Keratinocyte (primary cell): ENCODE measurements at regions not wholly inside any gene's neighbourhood (a gene's known extent, or its start where the extent isn't known, plus 50 kb on each side); places are given as distances from the start of the nearest gene placed in this dataset.

Experiments used
- EZH2 ChIP-seq: IDR thresholded peaks from one replicate; pipeline ENCODE4 v1.6.1; 2012; ENCODE audit warnings: inconsistent platforms, mild to moderate bottlenecking, low read length, moderate library complexity
- TF ChIP-seq, protein P1 (sequence below), 3 experiments: IDR thresholded peaks in 1 of 3; conservative IDR thresholded peaks in 1 of 3; optimal IDR thresholded peaks in 1 of 3; 2 replicates in 2 of 3; 3 replicates in 1 of 3; pipeline versions ENCODE3 to v1.5.1; 2011; ENCODE audit warnings: low read length in 3 of 3, mild to moderate bottlenecking in 3 of 3, moderate library complexity in 2 of 3, control low read depth in 1 of 3, inconsistent platforms in 1 of 3; ENCODE audit not compliant: insufficient read depth in 2 of 3; ENCODE audit errors: extremely low read depth in 1 of 3

GRCh38 chr6:102701019-102701418, 1307.5 kb downstream of the GRIK2 start:
- TF ChIP-seq, protein P1, sequence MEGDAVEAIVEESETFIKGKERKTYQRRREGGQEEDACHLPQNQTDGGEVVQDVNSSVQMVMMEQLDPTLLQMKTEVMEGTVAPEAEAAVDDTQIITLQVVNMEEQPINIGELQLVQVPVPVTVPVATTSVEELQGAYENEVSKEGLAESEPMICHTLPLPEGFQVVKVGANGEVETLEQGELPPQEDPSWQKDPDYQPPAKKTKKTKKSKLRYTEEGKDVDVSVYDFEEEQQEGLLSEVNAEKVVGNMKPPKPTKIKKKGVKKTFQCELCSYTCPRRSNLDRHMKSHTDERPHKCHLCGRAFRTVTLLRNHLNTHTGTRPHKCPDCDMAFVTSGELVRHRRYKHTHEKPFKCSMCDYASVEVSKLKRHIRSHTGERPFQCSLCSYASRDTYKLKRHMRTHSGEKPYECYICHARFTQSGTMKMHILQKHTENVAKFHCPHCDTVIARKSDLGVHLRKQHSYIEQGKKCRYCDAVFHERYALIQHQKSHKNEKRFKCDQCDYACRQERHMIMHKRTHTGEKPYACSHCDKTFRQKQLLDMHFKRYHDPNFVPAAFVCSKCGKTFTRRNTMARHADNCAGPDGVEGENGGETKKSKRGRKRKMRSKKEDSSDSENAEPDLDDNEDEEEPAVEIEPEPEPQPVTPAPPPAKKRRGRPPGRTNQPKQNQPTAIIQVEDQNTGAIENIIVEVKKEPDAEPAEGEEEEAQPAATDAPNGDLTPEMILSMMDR (optimal IDR thresholded peaks at IDR 0.05 in 1 of 3, IDR thresholded peaks at IDR 0.05 in 1 of 3, conservative IDR thresholded peaks at IDR 0.05 in 1 of 3; ENCODE audit: extremely low read depth in 1 of 3, insufficient read depth in 2 of 3, low read length in 3 of 3) = no peak
- TF ChIP-seq EZH2 = no peak
